ENCODE measurements at regions not wholly inside any gene's neighbourhood (a gene's known extent, or its start where the extent isn't known, plus 50 kb on each side); places are given as distances from the start of the nearest gene placed in this dataset.

GRCh38 chr16:85491058-85491771, 121.9 kb upstream of the GSE1 start:
- no peak overlapping the region for H3K4me3 ChIP-seq (ENCODE audit: low read length)
- no peak for DNase-seq (ENCODE audit: low read depth)
- peak; percentile 57 for TF ChIP-seq CTCF (conservative IDR thresholded peaks at IDR 0.05; ENCODE audit: low read depth, low read length)

GRCh38 chr16:85491798-85492294, 121.3 kb upstream of the GSE1 start:
- no peak for TF ChIP-seq CTCF (conservative IDR thresholded peaks at IDR 0.05; ENCODE audit: low read depth, low read length)
- no peak for DNase-seq (ENCODE audit: low read depth)
- H3K4me3 ChIP-seq (ENCODE audit: low read length), result no peak overlapping the region

- DNase-seq (ENCODE audit: low read depth), result no peak
- no peak overlapping the region for H3K4me3 ChIP-seq (ENCODE audit: low read length)
- no peak for TF ChIP-seq CTCF (conservative IDR thresholded peaks at IDR 0.05; ENCODE audit: low read depth, low read length)
Observed at GRCh38 chr16:85492295-85492864, 120.7 kb upstream of the GSE1 start.

- TF ChIP-seq CTCF (conservative IDR thresholded peaks at IDR 0.05; ENCODE audit: low read depth, low read length), result no peak
- DNase-seq (ENCODE audit: low read depth), result no peak
- no peak overlapping the region for H3K4me3 ChIP-seq (ENCODE audit: low read length)
Observed at GRCh38 chr16:85494315-85494714, 118.8 kb upstream of the GSE1 start.

- H3K4me3 ChIP-seq (ENCODE audit: low read length), result no peak overlapping the region
- no peak for TF ChIP-seq CTCF (conservative IDR thresholded peaks at IDR 0.05; ENCODE audit: low read depth, low read length)
- DNase-seq (ENCODE audit: low read depth), result no peak
Observed at GRCh38 chr16:85495259-85495658, 117.9 kb upstream of the GSE1 start.

GRCh38 chr16:85495823-85496538, 117.1 kb upstream of the GSE1 start:
- DNase-seq (ENCODE audit: low read depth), result no peak
- H3K4me3 ChIP-seq (ENCODE audit: low read length), result no peak overlapping the region
- no peak for TF ChIP-seq CTCF (conservative IDR thresholded peaks at IDR 0.05; ENCODE audit: low read depth, low read length)
